ENCODE measurements at regions not wholly inside any gene's neighbourhood (a gene's known extent, or its start where the extent isn't known, plus 50 kb on each side); places are given as distances from the start of the nearest gene placed in this dataset.

DNA sequence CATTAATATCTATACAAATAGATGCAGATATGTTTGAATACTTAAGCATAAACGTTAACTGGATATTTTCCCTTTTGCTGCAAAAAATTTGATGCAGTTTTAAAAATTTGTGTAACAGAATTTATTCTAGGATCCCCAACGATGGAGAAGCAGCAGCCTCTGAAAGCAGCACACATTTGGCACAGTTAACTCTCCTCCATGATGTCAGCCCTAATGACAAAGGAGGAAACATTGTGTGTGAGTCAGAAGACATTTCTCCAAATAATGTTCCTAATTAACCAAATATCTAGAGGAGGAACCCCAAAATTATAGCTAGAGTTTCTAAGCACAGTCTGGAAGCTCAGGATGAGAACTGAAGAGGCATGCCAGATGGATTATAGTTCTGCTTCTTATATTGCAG is 281.9 kb upstream of the MAD2L1 start:
- Mint-ChIP-seq H3K9me3 (no peaks in the 10 kb centered on the region), H3K4me1 (no peaks in the 10 kb centered on the region)

DNA sequence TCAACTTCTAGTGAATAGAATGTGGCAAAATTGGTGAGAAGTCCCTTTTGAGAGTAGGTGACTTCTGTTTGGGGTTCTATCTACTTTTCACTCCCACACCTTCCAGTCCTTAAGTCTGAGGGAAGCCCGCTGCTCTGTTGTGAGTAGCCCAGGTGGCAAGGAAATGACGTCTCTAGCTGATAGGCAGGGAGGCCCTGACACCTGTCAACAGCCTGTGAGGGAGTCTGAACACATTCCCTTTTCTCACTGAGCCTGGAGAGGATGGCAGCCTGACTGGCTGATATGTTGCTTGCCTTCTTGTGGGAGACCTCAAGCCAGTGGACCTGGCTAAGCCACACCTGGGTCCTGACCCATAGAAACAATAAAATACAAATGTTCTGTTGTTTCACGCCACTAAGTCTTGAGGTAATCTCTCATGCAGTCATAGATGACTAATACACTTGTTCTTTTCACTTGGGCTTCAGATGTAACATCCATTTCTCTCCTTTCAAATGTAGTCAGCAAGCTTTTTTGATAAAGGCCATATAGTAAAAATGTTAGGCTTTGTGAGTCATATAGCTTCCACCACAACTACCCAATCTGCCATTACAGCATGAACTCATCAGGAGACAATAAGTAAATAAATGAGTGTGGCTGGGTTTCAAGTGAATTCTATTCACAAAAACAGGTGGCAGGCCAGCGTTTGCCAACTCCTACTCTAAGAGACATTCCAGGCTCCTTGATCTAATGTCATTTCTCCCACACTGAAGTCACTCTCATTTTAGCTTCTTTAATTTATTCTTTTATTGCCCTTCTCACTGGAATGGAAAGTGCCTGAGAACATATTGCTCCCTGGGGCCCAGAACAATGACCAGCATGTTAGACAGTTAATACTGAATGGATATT is 265.1 kb upstream of the MAD2L1 start:
- Mint-ChIP-seq H3K27ac (ENCODE audit: unreplicated experiment) (peak overlapping the region; percentile 3), H3K4me3 (no peak overlapping the region), H3K27me3 (ENCODE audit: low read depth) (no peaks in the 10 kb centered on the region), H3K4me1 (peaks cover 19% of the 10 kb centered on the region), H3K9me3 (peaks cover 2% of the 10 kb centered on the region), H3K36me3 (ENCODE audit: low read depth) (no peaks in the 10 kb centered on the region)
- TF ChIP-seq, protein P1, sequence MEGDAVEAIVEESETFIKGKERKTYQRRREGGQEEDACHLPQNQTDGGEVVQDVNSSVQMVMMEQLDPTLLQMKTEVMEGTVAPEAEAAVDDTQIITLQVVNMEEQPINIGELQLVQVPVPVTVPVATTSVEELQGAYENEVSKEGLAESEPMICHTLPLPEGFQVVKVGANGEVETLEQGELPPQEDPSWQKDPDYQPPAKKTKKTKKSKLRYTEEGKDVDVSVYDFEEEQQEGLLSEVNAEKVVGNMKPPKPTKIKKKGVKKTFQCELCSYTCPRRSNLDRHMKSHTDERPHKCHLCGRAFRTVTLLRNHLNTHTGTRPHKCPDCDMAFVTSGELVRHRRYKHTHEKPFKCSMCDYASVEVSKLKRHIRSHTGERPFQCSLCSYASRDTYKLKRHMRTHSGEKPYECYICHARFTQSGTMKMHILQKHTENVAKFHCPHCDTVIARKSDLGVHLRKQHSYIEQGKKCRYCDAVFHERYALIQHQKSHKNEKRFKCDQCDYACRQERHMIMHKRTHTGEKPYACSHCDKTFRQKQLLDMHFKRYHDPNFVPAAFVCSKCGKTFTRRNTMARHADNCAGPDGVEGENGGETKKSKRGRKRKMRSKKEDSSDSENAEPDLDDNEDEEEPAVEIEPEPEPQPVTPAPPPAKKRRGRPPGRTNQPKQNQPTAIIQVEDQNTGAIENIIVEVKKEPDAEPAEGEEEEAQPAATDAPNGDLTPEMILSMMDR (conservative IDR thresholded peaks at IDR 0.05) = no peak
- DNase-seq (ENCODE audit: low read depth, low spot score) = no peak

More for the DNA sequence above, 281.9 kb upstream of the MAD2L1 start:
- H3K4me3 Mint-ChIP-seq = no peak overlapping the region
- no peaks in the 10 kb centered on the region for H3K27me3 Mint-ChIP-seq (ENCODE audit: low read depth)
- TF ChIP-seq, protein P1 (conservative IDR thresholded peaks at IDR 0.05) = no peak
- no peaks in the 10 kb centered on the region for H3K36me3 Mint-ChIP-seq (ENCODE audit: low read depth)
- DNase-seq (ENCODE audit: low read depth, low spot score) = no peak
- H3K27ac Mint-ChIP-seq (ENCODE audit: unreplicated experiment) = no peak overlapping the region

DNA sequence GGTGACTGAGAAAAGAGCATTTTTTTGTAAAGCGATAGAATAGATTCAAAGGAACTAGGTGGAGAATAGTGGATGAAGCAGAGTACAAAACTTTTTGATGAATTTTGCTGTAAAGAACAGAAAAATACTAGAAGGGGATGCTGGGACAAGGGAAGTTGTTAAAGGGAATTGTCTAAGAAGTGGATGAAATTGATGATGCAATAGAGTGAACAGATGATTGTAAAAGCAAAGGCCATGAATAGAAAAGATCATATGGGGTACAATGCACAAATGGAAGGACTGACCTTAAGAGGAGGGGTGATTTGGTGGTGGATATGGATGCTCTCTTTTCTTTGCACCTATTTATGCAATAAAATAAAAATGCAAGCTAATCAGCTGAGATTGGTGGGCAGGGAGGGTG is 262.7 kb upstream of the MAD2L1 start:
- Mint-ChIP-seq H3K9me3 (peaks cover 2% of the 10 kb centered on the region), H3K36me3 (ENCODE audit: low read depth) (no peaks in the 10 kb centered on the region), H3K4me1 (peaks cover 19% of the 10 kb centered on the region), H3K27ac (ENCODE audit: unreplicated experiment) (no peak overlapping the region), H3K27me3 (ENCODE audit: low read depth) (no peaks in the 10 kb centered on the region), H3K4me3 (no peak overlapping the region)
- DNase-seq (ENCODE audit: low read depth, low spot score) = no peak
- TF ChIP-seq, protein P1 (conservative IDR thresholded peaks at IDR 0.05) = no peak

DNA sequence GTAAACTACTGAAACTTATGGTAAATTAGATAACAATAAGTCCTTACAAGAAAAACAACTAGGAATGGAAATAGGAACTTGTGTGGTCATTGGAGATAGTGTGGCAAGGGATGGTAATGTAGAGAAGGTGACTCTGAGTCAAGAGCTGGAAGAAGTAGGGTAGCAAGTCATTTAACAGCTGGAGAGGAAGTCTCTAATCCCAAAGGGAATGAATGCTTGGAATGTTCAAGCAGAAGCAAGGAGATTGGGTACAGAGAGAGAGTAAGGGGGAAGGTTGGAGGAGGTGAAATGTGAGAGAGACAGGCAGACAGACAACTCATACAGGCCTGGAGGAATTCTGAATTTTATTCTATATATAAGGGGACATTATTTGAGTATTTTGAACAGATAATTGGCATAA is 260.6 kb upstream of the MAD2L1 start:
- Mint-ChIP-seq H3K4me1 (peaks cover 11% of the 10 kb centered on the region), H3K4me3 (no peak overlapping the region), H3K36me3 (ENCODE audit: low read depth) (no peaks in the 10 kb centered on the region), H3K27me3 (ENCODE audit: low read depth) (no peaks in the 10 kb centered on the region), H3K9me3 (peaks cover 2% of the 10 kb centered on the region), H3K27ac (ENCODE audit: unreplicated experiment) (no peak overlapping the region)
- TF ChIP-seq, protein P1 (conservative IDR thresholded peaks at IDR 0.05) = no peak
- DNase-seq (ENCODE audit: low read depth, low spot score) = no peak

DNA sequence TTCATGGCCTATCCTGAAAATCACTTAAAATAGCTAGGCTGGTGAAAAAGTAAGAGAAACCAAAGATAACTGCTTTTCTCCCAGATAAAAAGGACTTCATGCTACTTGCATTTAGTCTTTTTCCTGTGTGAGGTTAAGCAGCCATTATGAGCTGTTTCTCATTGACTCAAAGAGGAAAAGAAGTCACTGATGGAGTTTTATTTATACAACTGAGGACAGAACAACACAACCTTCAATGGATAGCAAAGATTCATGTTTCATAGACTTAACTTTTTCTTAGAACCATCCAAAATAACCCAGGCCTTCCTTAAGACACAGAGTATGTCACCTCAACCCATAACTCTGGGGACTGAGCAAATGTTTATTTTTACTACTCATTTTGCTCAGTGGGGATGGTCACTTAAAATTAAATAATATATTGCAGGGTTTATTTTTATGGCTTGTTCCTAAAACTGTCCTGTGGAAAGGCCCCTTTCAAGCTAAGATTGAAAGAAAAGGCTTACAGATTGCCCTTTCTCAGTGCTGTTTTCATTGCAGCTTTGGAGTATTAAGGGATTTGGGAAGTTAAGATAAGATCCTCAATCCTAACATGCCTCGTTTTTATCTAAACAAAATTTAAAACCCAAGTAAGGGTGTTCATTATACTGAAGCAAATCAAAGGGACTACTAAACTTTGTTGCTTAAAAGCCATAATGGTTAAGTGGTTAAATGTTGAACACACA is 252.6 kb upstream of the MAD2L1 start:
- Mint-ChIP-seq H3K27me3 (ENCODE audit: low read depth) (no peaks in the 10 kb centered on the region), H3K27ac (ENCODE audit: unreplicated experiment) (no peak overlapping the region), H3K4me1 (peaks cover 7% of the 10 kb centered on the region), H3K9me3 (peaks cover 3% of the 10 kb centered on the region), H3K4me3 (no peak overlapping the region), H3K36me3 (ENCODE audit: low read depth) (no peaks in the 10 kb centered on the region)
- TF ChIP-seq, protein P1 (conservative IDR thresholded peaks at IDR 0.05) = no peak
- no peak for DNase-seq (ENCODE audit: low read depth, low spot score)

Data from neural crest cell (in vitro differentiated cells).